Loucy (cell line): ENCODE measurements at regions not wholly inside any gene's neighbourhood (a gene's known extent, or its start where the extent isn't known, plus 50 kb on each side); places are given as distances from the start of the nearest gene placed in this dataset.

ENCODE experiments used
- H2AFZ ChIP-seq: fragments of 200-600 bp; sonication (generic); 2 replicates; pipeline ENCODE4 v1.6.0; 2016; ENCODE audit warnings: antibody characterized with exemption, mild to moderate bottlenecking, low read length, moderate library complexity
- H3F3A ChIP-seq: fragments of 200-600 bp; 2 replicates; pipeline ENCODE4 v1.6.0; 2016; ENCODE audit warnings: antibody characterized with exemption, low read depth, mild to moderate bottlenecking
- H3K27me3 ChIP-seq: fragments of 200-600 bp; sonication (generic); 2 replicates; pipeline ENCODE4 v1.6.1; 2014; ENCODE audit warnings: low read length, mild to moderate bottlenecking; ENCODE audit not compliant: insufficient read depth, poor library complexity, severe bottlenecking
- H3K36me3 ChIP-seq: fragments of 200-600 bp; sonication (generic); 2 replicates; pipeline ENCODE4 v1.6.1; 2016; ENCODE audit warnings: low read length; ENCODE audit not compliant: insufficient read depth
- H3K4me1 ChIP-seq: fragments of 200-600 bp; sonication (generic); 2 replicates; pipeline ENCODE4 v1.5.1; 2014; ENCODE audit warnings: low read length, mild to moderate bottlenecking; ENCODE audit not compliant: insufficient read depth, poor library complexity, severe bottlenecking
- H3K4me2 ChIP-seq: fragments of 200-600 bp; sonication (generic); 2 replicates; pipeline ENCODE4 v1.6.0; 2014; ENCODE audit warnings: antibody characterized with exemption, low read length, low read depth, mild to moderate bottlenecking; ENCODE audit not compliant: poor library complexity, severe bottlenecking
- H3K4me3 ChIP-seq: fragments of 200-600 bp; sonication (generic); 2 replicates; pipeline ENCODE4 v1.5.1; 2014; ENCODE audit warnings: low read length, mild to moderate bottlenecking, mixed read lengths; ENCODE audit not compliant: poor library complexity, severe bottlenecking
- H3K79me2 ChIP-seq: fragments of 200-600 bp; sonication (generic); 2 replicates; pipeline ENCODE4 v1.6.1; 2014; ENCODE audit warnings: low read length; ENCODE audit not compliant: insufficient read depth
- H3K9ac ChIP-seq: fragments of 200-600 bp; sonication (generic); 2 replicates; pipeline ENCODE4 v1.6.0; 2014; ENCODE audit warnings: mild to moderate bottlenecking, low read depth, low read length, moderate library complexity; ENCODE audit not compliant: poor library complexity, severe bottlenecking
- H3K9me2 ChIP-seq: fragments of 200-600 bp; sonication (generic); replicated peaks from 2 replicates; pipeline ENCODE4 v1.6.1; 2016; ENCODE audit warnings: low read depth, low read length, mixed read lengths
- H3K9me3 ChIP-seq: fragments of 200-600 bp; sonication (generic); 2 replicates; pipeline ENCODE4 v1.6.1; 2014; ENCODE audit warnings: mild to moderate bottlenecking, antibody characterized with exemption, low read length, low read depth; ENCODE audit not compliant: insufficient read depth
- H4K20me1 ChIP-seq: fragments of 200-600 bp; sonication (generic); 2 replicates; pipeline ENCODE4 v1.6.0; 2014; ENCODE audit warnings: antibody characterized with exemption, low read length, mild to moderate bottlenecking; ENCODE audit not compliant: insufficient read depth, poor library complexity, severe bottlenecking
- CTCF ChIP-seq: fragments of 200-600 bp; sonication (generic); conservative IDR thresholded peaks from 2 replicates; pipeline ENCODE4 v1.5.1; 2014; ENCODE audit warnings: mild to moderate bottlenecking, antibody characterized with exemption, low read length
- EZH2phosphoT487 ChIP-seq: fragments of 200-600 bp; IDR thresholded peaks from 2 replicates; pipeline ENCODE4 v1.6.1; 2018; ENCODE audit warnings: antibody characterized with exemption, mild to moderate bottlenecking, moderate library complexity, borderline replicate concordance

- Histone ChIP-seq H3K4me1 (no peaks in the 10 kb centered on the region), H3K4me2 (no peak overlapping the region), H3K9ac (no peak overlapping the region), H4K20me1 (no peaks in the 10 kb centered on the region), H3K9me3 (no peaks in the 10 kb centered on the region), H2AFZ (no peak overlapping the region), H3K9me2 (no peaks in the 10 kb centered on the region), H3K27me3 (no peaks in the 10 kb centered on the region), H3K36me3 (no peaks in the 10 kb centered on the region), H3K4me3 (no peak overlapping the region), H3K79me2 (no peaks in the 10 kb centered on the region), H3F3A (no peaks in the 10 kb centered on the region)
- no peak for TF ChIP-seq CTCF
- no peak for TF ChIP-seq EZH2phosphoT487
These were observed 171.6 kb downstream of the FAT4 start for GRCh38 chr4:125486351-125486750.

- no peaks in the 10 kb centered on the region for H4K20me1 ChIP-seq
- no peak overlapping the region for H2AFZ ChIP-seq
- no peaks in the 10 kb centered on the region for H3K79me2 ChIP-seq
- H3K9me3 ChIP-seq = no peaks in the 10 kb centered on the region
- no peaks in the 10 kb centered on the region for H3F3A ChIP-seq
- H3K4me3 ChIP-seq = no peak overlapping the region
- H3K27me3 ChIP-seq = no peaks in the 10 kb centered on the region
- H3K9ac ChIP-seq = no peak overlapping the region
- H3K4me2 ChIP-seq = no peak overlapping the region
- no peaks in the 10 kb centered on the region for H3K4me1 ChIP-seq
- TF ChIP-seq CTCF = no peak
- no peak for TF ChIP-seq EZH2phosphoT487
- H3K36me3 ChIP-seq = no peaks in the 10 kb centered on the region
- no peaks in the 10 kb centered on the region; the same call in 1 of the 2 replicates for H3K9me2 ChIP-seq
These were observed 175.4 kb downstream of the FAT4 start for GRCh38 chr4:125489952-125490690.

GRCh38 chr4:125492957-125493356 lies 178.2 kb downstream of the FAT4 start:
- H4K20me1 ChIP-seq = no peaks in the 10 kb centered on the region
- H3K9ac ChIP-seq = no peak overlapping the region
- no peak overlapping the region for H3K4me3 ChIP-seq
- H3K79me2 ChIP-seq = no peaks in the 10 kb centered on the region
- no peaks in the 10 kb centered on the region for H3K36me3 ChIP-seq
- H3K9me2 ChIP-seq = no peaks in the 10 kb centered on the region; the same call in 1 of the 2 replicates
- no peak overlapping the region for H3K4me2 ChIP-seq
- no peak overlapping the region for H2AFZ ChIP-seq
- H3K4me1 ChIP-seq = no peaks in the 10 kb centered on the region
- H3K27me3 ChIP-seq = no peaks in the 10 kb centered on the region
- TF ChIP-seq EZH2phosphoT487 (no peak), CTCF (no peak)
- no peaks in the 10 kb centered on the region for H3K9me3 ChIP-seq
- no peaks in the 10 kb centered on the region for H3F3A ChIP-seq
